ENCODE measurements at regions not wholly inside any gene's neighbourhood (a gene's known extent, or its start where the extent isn't known, plus 50 kb on each side); places are given as distances from the start of the nearest gene placed in this dataset.

GRCh38 chr11:15737320-15737719 lies 619.0 kb downstream of the SOX6 start:
- intact Hi-C loops (cut with micrococcal nuclease) = no loop called here
- Histone ChIP-seq H3K27ac (ENCODE audit: low read depth in 1 of 2, low read length in 2 of 2) (no peak overlapping the region), H3K9ac (ENCODE audit: insufficient read depth, low read length, poor library complexity, severe bottlenecking) (no peak overlapping the region), H3K27me3 (ENCODE audit: control insufficient read depth in 2 of 2, insufficient read depth in 2 of 2, low read length in 2 of 2) (no peaks in the 10 kb centered on the region), H3K9me3 (replicated peaks in 1 of 2; ENCODE audit: control insufficient read depth in 1 of 2, insufficient read depth in 1 of 2, low read length in 2 of 2) (no peaks in the 10 kb centered on the region), H3K4me2 (replicated peaks; ENCODE audit: extremely low read depth, low read length, poor library complexity, severe bottlenecking) (no peak overlapping the region), H3K36me3 (replicated peaks in 1 of 2; ENCODE audit: control insufficient read depth in 1 of 2, insufficient read depth in 2 of 2, low read length in 2 of 2) (no peaks in the 10 kb centered on the region), H3K79me2 (ENCODE audit: insufficient read depth, low read length) (no peaks in the 10 kb centered on the region), H4K20me1 (ENCODE audit: insufficient read depth, low read length) (no peaks in the 10 kb centered on the region), H3K4me3 (replicated peaks in 1 of 3; ENCODE audit: low read depth in 2 of 3, low read length in 3 of 3) (no peak overlapping the region), H3K4me1 (ENCODE audit: control insufficient read depth in 1 of 2, insufficient read depth in 2 of 2, low read length in 2 of 2) (no peaks in the 10 kb centered on the region), H2AFZ (ENCODE audit: insufficient read depth, low read depth, low read length, poor library complexity, severe bottlenecking) (no peak overlapping the region)
- Mint-ChIP-seq H3K36me3 (no peaks in the 10 kb centered on the region), H3K27me3 (ENCODE audit: low read depth in 3 of 3) (peaks cover 1 to 5% (median 4%) of the 10 kb centered on the region in 3 donors), H3K27ac (peak overlapping the region in 1 of 7 donors; percentile 50), H3K4me3 (no peak overlapping the region), H3K9me3 (peaks cover 0 to 4% (median 1%) of the 10 kb centered on the region in 7 donors), H3K4me1 (no peaks in the 10 kb centered on the region)
- TF ChIP-seq CTCF (IDR thresholded peaks at IDR 0.05) = no peak
- DNase-seq = no peak

DNA sequence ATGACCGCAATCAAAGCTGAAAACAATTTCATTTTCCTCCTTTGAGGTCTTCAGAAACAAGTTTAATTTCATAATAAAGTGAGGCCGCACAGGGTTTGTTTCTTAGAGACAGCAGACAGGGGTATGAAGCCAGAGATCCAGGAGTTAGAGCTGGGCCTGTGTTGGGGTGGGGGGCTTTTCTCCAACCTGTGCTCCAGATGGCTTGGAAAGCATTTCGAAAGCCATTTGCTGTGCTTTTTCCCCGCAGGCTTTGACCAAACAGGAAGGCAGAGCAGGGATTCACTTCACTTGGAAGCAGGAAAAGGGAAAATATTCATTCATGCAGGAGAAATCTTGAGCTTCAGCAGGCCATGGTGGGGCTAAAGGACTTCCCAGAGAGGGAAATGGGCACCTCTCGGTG lies 617.4 kb downstream of the SOX6 start:
- H3K9me3 ChIP-seq (replicated peaks in 1 of 2; ENCODE audit: control insufficient read depth in 1 of 2, insufficient read depth in 1 of 2, low read length in 2 of 2) = no peaks in the 10 kb centered on the region
- H3K4me1 Mint-ChIP-seq = peaks cover 3% of the 10 kb centered on the region
- peaks cover 0 to 4% (median 0%) of the 10 kb centered on the region in 7 donors for H3K9me3 Mint-ChIP-seq
- no peaks in the 10 kb centered on the region for H3K36me3 ChIP-seq (replicated peaks in 1 of 2; ENCODE audit: control insufficient read depth in 1 of 2, insufficient read depth in 2 of 2, low read length in 2 of 2)
- H3K27me3 ChIP-seq (ENCODE audit: control insufficient read depth in 2 of 2, insufficient read depth in 2 of 2, low read length in 2 of 2) = no peaks in the 10 kb centered on the region
- DNase-seq = no peak
- H3K27ac Mint-ChIP-seq = no peak overlapping the region
- no peak overlapping the region for H3K4me2 ChIP-seq (replicated peaks; ENCODE audit: extremely low read depth, low read length, poor library complexity, severe bottlenecking)
- H3K4me3 Mint-ChIP-seq = no peak overlapping the region
- no peak overlapping the region for H3K27ac ChIP-seq (ENCODE audit: low read depth in 1 of 2, low read length in 2 of 2)
- no peaks in the 10 kb centered on the region for H3K79me2 ChIP-seq (ENCODE audit: insufficient read depth, low read length)
- H2AFZ ChIP-seq (ENCODE audit: insufficient read depth, low read depth, low read length, poor library complexity, severe bottlenecking) = no peak overlapping the region
- H3K27me3 Mint-ChIP-seq (ENCODE audit: low read depth in 3 of 3) = peaks cover 1 to 5% (median 4%) of the 10 kb centered on the region in 3 donors
- whole genome bisulfite sequencing (ENCODE audit: insufficient coverage) = 83% methylated on average over 3 of the region's 5 CpGs
- peaks cover 0 to 5% of the 10 kb centered on the region in 2 donors for H3K4me1 ChIP-seq (ENCODE audit: control insufficient read depth in 1 of 2, insufficient read depth in 2 of 2, low read length in 2 of 2)
- H3K9ac ChIP-seq (ENCODE audit: insufficient read depth, low read length, poor library complexity, severe bottlenecking) = no peak overlapping the region
- TF ChIP-seq CTCF (IDR thresholded peaks at IDR 0.05) = no peak
- H3K36me3 Mint-ChIP-seq = no peaks in the 10 kb centered on the region
- no peak overlapping the region for H3K4me3 ChIP-seq (replicated peaks in 1 of 3; ENCODE audit: low read depth in 2 of 3, low read length in 3 of 3)
- intact Hi-C loops (cut with micrococcal nuclease) = no loop called here
- no peaks in the 10 kb centered on the region for H4K20me1 ChIP-seq (ENCODE audit: insufficient read depth, low read length)
